Keratinocyte (primary cell): ENCODE measurements at regions not wholly inside any gene's neighbourhood (a gene's known extent, or its start where the extent isn't known, plus 50 kb on each side); places are given as distances from the start of the nearest gene placed in this dataset.

Source experiments
- DNase-seq: peaks from one replicate; pipeline ENCODE4 v3.0.0-alpha.2; 2011; ENCODE audit warnings: low read depth, missing footprints, low spot score
- FAIRE-seq: peaks from 2 replicates; lab custom pipeline; 2011; peaks lifted over from hg19 to GRCh38; lab: Jason Lieb, UNC
- H2AFZ ChIP-seq: 2 replicates; pipeline ENCODE4 v1.6.0; 2012; ENCODE audit warnings: low read length, control low read depth, inconsistent platforms; ENCODE audit not compliant: control insufficient read depth
- H3K27ac ChIP-seq: 2 replicates; pipeline ENCODE4 v1.5.1; 2011; ENCODE audit warnings: low read length; ENCODE audit not compliant: control insufficient read depth, insufficient read depth
- H3K27me3 ChIP-seq: 3 replicates; pipeline ENCODE4 v1.6.0; 2011; ENCODE audit warnings: low read length; ENCODE audit not compliant: control insufficient read depth, insufficient read depth; ENCODE audit errors: extremely low read depth
- H3K36me3 ChIP-seq, 2 experiments: 2 replicates in 1 of 2; 3 replicates in 1 of 2; pipeline ENCODE4 v1.5.1; 2011; ENCODE audit warnings: low read length in 2 of 2, mild to moderate bottlenecking in 1 of 2; ENCODE audit not compliant: control insufficient read depth in 2 of 2, insufficient read depth in 2 of 2; ENCODE audit errors: extremely low read depth in 1 of 2
- H3K4me1 ChIP-seq: 3 replicates; pipeline ENCODE4 v1.5.1; 2011; ENCODE audit warnings: low read length; ENCODE audit not compliant: control insufficient read depth, insufficient read depth; ENCODE audit errors: extremely low read depth
- H3K4me2 ChIP-seq: 3 replicates; pipeline ENCODE4 v1.6.0; 2011; ENCODE audit warnings: low read depth, low read length; ENCODE audit not compliant: control insufficient read depth, insufficient read depth; ENCODE audit errors: extremely low read depth
- H3K4me3 ChIP-seq, 3 experiments: fragments of 200-600 bp in 1 of 3; sonication (generic) in 1 of 3; 2 replicates in 2 of 3; 3 replicates in 1 of 3; pipeline ENCODE4 v1.5.1; 2011 to 2016; ENCODE audit warnings: low read length in 3 of 3, mild to moderate bottlenecking in 3 of 3, control low read depth in 2 of 3, inconsistent platforms in 1 of 3, low read depth in 1 of 3, mixed read lengths in 1 of 3, mixed run types in 1 of 3, moderate library complexity in 1 of 3; ENCODE audit not compliant: control insufficient read depth in 2 of 3, insufficient read depth in 2 of 3; ENCODE audit errors: extremely low read depth in 1 of 3
- H3K79me2 ChIP-seq: 2 replicates; pipeline ENCODE4 v1.6.0; 2012; ENCODE audit warnings: low read length; ENCODE audit not compliant: control insufficient read depth, insufficient read depth
- H3K9ac ChIP-seq: 3 replicates; pipeline ENCODE4 v1.6.0; 2011; ENCODE audit warnings: low read length; ENCODE audit not compliant: control insufficient read depth, insufficient read depth; ENCODE audit errors: extremely low read depth
- H3K9me1 ChIP-seq: 3 replicates; pipeline ENCODE4 v1.6.0; 2011; ENCODE audit warnings: low read length; ENCODE audit not compliant: control insufficient read depth, insufficient read depth; ENCODE audit errors: extremely low read depth
- H3K9me3 ChIP-seq: 2 replicates; pipeline ENCODE4 v1.5.1; 2012; ENCODE audit warnings: low read depth, low read length; ENCODE audit not compliant: control insufficient read depth
- H4K20me1 ChIP-seq: 3 replicates; pipeline ENCODE4 v1.6.0; 2011; ENCODE audit warnings: low read length; ENCODE audit not compliant: control insufficient read depth, insufficient read depth; ENCODE audit errors: extremely low read depth
- EZH2 ChIP-seq: IDR thresholded peaks from one replicate; pipeline ENCODE4 v1.6.1; 2012; ENCODE audit warnings: inconsistent platforms, mild to moderate bottlenecking, low read length, moderate library complexity
- dilution Hi-C: fragments of 300-500 bp; cut with MboI; formaldehyde crosslinking; loops from one replicate; pipeline ENCODE4 v1.7.0; 2020; ENCODE audit warnings: low sequenced_read_pairs; ENCODE audit not compliant: extremely low pct_ligation_motif_present
- TF ChIP-seq, protein P1 (sequence below), 3 experiments: IDR thresholded peaks in 1 of 3; conservative IDR thresholded peaks in 1 of 3; optimal IDR thresholded peaks in 1 of 3; 2 replicates in 2 of 3; 3 replicates in 1 of 3; pipeline versions ENCODE3 to v1.5.1; 2011; ENCODE audit warnings: low read length in 3 of 3, mild to moderate bottlenecking in 3 of 3, moderate library complexity in 2 of 3, control low read depth in 1 of 3, inconsistent platforms in 1 of 3; ENCODE audit not compliant: insufficient read depth in 2 of 3; ENCODE audit errors: extremely low read depth in 1 of 3

DNA sequence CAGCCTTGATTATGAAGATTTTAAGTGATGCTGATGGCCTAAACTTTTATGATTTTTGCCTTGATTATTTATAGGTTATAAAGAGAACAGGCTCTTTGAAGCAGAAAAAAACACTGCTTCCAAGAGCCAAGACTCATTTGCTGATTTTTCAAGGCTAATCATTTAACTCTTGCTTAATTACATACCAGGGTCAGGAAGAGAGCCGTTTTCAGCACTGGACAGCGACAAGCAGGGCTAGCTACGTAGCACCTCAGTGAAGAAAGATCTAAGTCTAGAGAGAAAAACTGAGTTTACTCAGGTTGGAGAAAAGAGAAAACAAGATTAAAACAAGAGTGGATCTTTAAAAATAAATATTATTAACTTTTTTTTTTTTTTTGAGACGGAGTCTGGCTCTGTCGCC is 615.4 kb upstream of the B3GAT1 start:
- dilution Hi-C loops = no loop called here
- H3K4me3 ChIP-seq = no peak overlapping the region
- H3K36me3 ChIP-seq = no peaks in the 10 kb centered on the region
- H3K79me2 ChIP-seq = no peaks in the 10 kb centered on the region
- H3K27me3 ChIP-seq = no peaks in the 10 kb centered on the region
- no peak overlapping the region for H3K9ac ChIP-seq
- FAIRE-seq (no peak), DNase-seq (no peak)
- no peaks in the 10 kb centered on the region for H4K20me1 ChIP-seq
- no peak overlapping the region for H2AFZ ChIP-seq
- H3K4me2 ChIP-seq = no peak overlapping the region
- peaks cover 2% of the 10 kb centered on the region for H3K9me3 ChIP-seq
- TF ChIP-seq, protein P1, sequence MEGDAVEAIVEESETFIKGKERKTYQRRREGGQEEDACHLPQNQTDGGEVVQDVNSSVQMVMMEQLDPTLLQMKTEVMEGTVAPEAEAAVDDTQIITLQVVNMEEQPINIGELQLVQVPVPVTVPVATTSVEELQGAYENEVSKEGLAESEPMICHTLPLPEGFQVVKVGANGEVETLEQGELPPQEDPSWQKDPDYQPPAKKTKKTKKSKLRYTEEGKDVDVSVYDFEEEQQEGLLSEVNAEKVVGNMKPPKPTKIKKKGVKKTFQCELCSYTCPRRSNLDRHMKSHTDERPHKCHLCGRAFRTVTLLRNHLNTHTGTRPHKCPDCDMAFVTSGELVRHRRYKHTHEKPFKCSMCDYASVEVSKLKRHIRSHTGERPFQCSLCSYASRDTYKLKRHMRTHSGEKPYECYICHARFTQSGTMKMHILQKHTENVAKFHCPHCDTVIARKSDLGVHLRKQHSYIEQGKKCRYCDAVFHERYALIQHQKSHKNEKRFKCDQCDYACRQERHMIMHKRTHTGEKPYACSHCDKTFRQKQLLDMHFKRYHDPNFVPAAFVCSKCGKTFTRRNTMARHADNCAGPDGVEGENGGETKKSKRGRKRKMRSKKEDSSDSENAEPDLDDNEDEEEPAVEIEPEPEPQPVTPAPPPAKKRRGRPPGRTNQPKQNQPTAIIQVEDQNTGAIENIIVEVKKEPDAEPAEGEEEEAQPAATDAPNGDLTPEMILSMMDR (optimal IDR thresholded peaks at IDR 0.05 in 1 of 3, IDR thresholded peaks at IDR 0.05 in 1 of 3, conservative IDR thresholded peaks at IDR 0.05 in 1 of 3; ENCODE audit: extremely low read depth in 1 of 3, insufficient read depth in 2 of 3, low read length in 3 of 3) = no peak
- no peak for TF ChIP-seq EZH2
- no peaks in the 10 kb centered on the region for H3K9me1 ChIP-seq
- no peaks in the 10 kb centered on the region for H3K4me1 ChIP-seq
- H3K27ac ChIP-seq = no peak overlapping the region

DNA sequence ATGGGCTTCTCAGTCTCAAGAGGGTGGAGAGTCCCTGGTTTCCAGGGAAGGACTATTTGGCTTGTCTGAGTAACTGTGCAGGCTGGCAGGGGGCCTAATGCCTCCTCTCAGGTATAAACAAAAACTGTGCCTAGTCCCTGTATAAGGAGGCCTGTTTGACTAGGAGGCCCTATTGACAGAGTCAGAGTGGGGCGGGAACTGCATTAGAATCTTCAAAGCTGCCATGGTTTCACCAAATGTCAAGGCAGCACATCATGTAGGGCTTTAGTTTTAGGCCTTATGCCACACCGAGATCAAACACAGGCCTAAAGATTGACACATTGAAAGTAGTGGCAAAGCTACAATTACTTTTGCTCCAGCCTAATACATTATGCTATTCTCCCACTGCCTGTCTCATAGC is 611.5 kb upstream of the B3GAT1 start:
- no peaks in the 10 kb centered on the region for H4K20me1 ChIP-seq
- dilution Hi-C loops = no loop called here
- H3K4me2 ChIP-seq = no peak overlapping the region
- no peaks in the 10 kb centered on the region for H3K27me3 ChIP-seq
- H3K79me2 ChIP-seq = no peaks in the 10 kb centered on the region
- no peaks in the 10 kb centered on the region for H3K9me3 ChIP-seq
- no peak overlapping the region for H3K9ac ChIP-seq
- H3K27ac ChIP-seq = no peak overlapping the region
- no peak overlapping the region for H3K4me3 ChIP-seq
- no peak overlapping the region for H2AFZ ChIP-seq
- no peaks in the 10 kb centered on the region for H3K4me1 ChIP-seq
- FAIRE-seq = no peak
- TF ChIP-seq EZH2 = no peak
- TF ChIP-seq, protein P1 (optimal IDR thresholded peaks at IDR 0.05 in 1 of 3, IDR thresholded peaks at IDR 0.05 in 1 of 3, conservative IDR thresholded peaks at IDR 0.05 in 1 of 3; ENCODE audit: extremely low read depth in 1 of 3, insufficient read depth in 2 of 3, low read length in 3 of 3) = no peak
- no peaks in the 10 kb centered on the region for H3K36me3 ChIP-seq
- DNase-seq = no peak
- no peaks in the 10 kb centered on the region for H3K9me1 ChIP-seq
